Brain pericyte (primary cell): ENCODE measurements at regions not wholly inside any gene's neighbourhood (a gene's known extent, or its start where the extent isn't known, plus 50 kb on each side); places are given as distances from the start of the nearest gene placed in this dataset.

Source experiments
- DNase-seq: peaks from one replicate; pipeline ENCODE4 v3.0.0-alpha.2; 2012; ENCODE audit warnings: low read depth, low spot score

GRCh38 chr13:44212633-44213396, 160.8 kb upstream of the SERP2 start:
- DNase-seq, result no peak

- DNase-seq, result no peak
These were observed 155.0 kb upstream of the SERP2 start for GRCh38 chr13:44218501-44219240.

GRCh38 chr13:44219577-44220548, 153.8 kb upstream of the SERP2 start:
- no peak for DNase-seq

- no peak for DNase-seq
These were observed 152.7 kb upstream of the SERP2 start for GRCh38 chr13:44220948-44221347.

DNA sequence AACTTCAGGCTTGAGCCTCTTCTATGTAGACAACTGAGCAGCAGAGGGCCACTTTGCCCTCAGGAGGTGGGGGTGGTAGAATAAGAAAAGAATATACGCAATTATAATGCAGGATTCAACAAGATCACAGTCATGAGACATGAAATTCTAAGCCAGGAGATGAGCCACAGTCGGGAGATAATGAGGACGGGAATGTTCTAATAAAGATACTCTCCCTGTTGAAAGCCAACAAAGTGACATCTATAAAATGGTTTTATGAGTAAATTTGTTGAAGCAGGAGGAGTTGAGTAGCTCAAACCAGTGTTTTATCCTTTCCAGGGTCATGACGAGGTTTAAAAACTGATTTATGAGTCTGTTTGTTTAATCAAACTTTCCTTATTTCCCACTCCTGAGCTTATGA, 152.0 kb upstream of the SERP2 start:
- no peak for DNase-seq

- no peak for DNase-seq
These were observed 149.7 kb upstream of the SERP2 start for GRCh38 chr13:44223770-44224444.

DNA sequence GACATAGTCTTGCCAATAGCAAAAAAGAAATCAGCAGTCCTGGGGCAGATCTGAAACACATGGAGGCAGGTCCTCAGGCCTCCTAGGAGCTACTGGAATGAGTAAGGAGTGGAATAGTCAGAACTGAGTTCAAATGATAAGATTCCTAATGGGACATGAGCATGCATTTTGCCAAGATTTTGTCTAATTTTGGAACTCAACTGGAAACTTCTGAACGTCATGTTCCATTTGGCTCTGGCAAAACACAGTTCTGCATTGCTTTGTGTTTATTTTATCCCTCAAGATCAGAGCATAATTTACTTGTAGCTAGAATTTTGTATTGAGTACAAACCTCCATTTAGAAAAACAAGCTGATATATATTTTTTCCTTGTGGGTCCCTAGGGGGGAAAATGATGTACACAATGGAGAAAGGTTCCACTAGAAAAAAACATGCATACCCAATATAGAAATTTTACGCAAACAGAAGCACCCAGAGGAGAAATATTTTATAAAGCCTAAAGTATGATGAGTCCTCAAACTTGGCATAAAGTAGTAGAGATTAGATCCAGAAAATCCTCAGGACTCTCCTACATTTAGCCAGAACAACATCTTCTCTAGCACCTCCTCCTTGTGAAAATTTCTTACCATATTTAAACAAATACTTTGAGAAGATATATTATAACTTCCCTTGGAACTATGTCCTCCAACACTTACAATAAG, 149.0 kb upstream of the SERP2 start:
- DNase-seq, result no peak

DNA sequence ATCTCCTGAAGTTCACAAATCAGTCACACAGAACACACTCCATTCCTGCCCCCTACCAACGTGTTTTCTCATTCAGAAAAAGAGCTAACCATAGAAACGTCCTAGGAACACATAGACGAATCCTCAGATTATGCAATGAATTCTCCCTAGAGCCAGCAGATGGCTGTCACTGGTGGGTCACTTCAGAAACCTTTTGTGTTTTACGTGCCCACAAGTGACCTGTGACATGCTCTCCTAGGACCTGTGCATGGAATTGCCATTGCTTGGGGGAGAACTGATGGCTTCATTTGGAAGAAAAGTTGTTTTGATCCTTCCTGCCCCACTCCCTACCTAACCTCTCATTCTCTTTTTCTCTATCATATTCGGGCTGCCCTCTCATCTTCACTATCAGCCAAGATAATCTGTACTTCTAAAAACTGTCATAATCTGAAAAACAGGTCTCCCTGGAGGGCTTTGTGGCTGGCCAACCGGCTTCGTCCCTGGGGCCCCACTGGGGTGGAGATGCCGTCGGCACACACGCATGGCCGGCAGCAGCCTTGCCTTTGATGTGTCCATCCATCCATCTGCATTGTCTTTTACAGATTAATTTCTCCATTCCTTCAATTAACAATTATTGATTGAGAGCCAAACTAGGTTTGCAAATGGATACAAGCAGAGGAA, 144.1 kb upstream of the SERP2 start:
- DNase-seq, result no peak

GRCh38 chr13:44230071-44230470, 143.6 kb upstream of the SERP2 start:
- DNase-seq, result no peak

- DNase-seq, result no peak
These were observed 142.9 kb upstream of the SERP2 start for GRCh38 chr13:44230736-44231135.

DNA sequence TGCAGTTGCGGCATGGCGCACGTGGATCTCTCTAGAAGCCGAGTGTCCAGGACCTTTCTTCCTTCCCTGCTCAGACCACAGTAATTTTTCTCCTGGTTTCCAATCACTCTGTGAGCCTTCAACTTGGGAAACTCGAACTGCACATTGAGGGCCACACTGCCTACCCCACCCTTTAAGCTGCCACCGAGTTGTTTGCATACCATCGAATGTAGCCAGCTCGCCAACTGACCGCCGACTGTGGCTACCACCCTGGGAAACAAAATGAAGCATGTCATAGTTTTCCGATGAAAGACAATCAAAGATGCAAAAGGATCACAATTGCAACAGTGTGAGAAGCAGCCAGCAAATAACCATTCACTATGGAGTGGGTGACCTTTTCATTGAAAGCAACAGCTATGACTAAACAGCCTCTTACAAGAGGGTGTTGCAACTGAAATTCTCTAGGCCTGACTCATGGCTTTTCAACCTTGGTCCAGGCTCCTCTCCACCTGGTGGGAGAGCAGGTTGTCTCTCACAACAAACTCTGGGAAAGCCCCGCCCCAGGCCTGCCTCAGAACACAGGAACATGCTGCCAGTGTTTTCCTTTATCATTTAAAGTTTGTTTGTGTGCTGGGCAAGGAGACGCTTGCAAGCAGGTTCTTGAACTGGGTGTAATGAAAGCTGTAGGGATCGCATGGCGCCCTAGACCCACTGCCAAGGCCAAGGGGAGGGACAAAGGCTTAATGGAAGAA, 141.7 kb upstream of the SERP2 start:
- DNase-seq, result no peak

DNA sequence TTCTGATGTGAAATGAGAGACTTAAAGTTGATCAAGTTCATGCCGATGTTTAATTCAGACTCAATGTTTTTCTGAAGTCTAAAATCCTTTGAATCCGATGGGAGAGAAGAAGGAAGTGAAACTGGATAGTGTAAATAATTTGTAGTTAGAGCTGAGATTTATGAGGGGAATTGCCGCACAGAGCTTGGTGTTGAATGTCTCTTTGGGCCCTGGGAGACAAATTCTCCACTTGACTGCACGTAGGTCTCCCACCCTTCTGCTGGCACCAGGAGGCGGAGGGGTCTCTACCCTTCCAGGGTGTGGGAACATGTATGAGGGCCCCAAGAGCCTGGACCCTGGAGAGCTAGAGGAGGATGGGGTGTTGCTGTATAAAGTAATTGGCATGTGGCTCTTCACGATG, 140.8 kb upstream of the SERP2 start:
- no peak for DNase-seq

DNA sequence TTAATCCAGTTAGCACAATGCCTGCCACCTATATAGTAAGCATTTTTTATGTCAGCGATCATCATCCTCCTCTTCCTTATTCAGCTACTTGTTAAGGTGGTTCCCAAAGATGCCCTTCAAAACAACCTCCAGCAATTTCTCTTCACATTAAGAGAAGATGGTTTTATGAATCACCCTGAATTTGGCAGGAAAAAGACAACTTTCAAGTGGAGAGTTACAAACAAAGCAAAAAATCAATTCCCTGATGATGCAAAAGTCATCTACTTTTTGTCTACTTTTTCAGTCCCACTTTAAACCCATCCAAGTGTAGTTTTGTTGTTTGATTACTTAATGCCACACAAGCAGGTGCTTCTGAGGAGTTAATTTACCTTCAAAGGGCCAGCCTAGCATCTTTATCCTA, 139.1 kb upstream of the SERP2 start:
- DNase-seq, result no peak

DNA sequence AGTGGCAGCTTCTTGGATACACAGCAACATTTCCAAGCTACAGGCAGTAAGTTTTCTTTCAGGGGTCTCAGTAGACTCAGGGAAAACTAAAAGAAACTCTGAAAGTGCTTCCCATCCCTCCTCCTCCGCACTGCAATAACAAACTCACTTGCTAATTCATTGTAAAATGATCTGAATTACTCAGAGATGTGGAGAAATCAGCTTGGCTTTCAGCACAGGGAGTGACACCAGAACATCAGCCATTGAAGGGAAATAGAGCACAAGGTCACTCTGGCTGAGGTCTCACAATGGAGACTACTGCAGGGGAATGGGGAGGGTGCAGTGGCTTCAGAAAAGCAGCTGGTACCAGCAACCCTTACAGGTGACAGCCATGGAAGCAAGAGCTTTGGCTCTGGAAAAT, 137.3 kb upstream of the SERP2 start:
- no peak for DNase-seq

GRCh38 chr13:44236801-44237207, 136.8 kb upstream of the SERP2 start:
- DNase-seq, result no peak

DNA sequence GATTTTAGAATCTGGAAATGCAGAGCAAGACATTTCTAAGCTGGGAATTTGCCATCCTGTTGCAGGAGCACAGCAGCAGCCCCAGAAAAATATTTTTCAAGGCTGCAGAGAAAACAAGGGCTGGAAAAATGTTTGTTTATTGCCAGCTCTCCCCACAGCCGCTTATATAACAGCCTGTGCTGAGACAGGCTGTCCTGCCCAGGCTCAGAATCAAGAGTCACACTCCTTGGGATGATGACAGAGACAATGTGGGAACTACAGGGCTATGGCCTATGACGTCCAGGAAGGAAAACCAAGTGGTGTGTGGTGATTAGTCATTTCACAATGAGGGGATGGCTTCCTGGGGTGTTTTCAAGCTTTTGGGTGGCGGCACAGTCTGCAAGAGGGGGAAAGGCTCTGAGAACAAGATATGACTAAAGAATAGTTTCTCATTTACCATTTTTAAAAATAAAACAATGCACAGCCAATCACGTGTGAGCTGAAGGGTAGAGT, 136.3 kb upstream of the SERP2 start:
- DNase-seq, result peak; percentile 84

- no peak for DNase-seq
These were observed 135.7 kb upstream of the SERP2 start for GRCh38 chr13:44237881-44238421.

- no peak for DNase-seq
These were observed 132.9 kb upstream of the SERP2 start for GRCh38 chr13:44240611-44241145.

DNA sequence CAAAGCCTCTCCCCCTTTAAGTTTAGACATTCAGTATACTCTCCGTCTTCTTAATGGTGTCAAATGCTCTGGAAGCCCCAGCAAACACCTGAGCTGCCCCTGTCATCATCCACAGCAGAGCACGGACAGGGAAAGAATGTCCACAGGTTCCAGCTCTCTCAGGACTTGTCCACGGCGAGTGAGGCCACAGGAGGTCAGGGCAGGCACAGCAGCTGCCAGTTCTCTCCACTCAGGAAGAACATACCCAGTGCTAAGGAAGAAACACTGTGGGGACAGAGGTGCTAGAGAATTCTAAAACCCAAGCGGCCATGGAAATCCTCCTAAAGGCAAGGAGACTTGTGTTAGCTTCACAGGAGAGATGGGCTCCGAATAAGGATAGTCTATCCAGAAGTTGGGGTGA, 132.0 kb upstream of the SERP2 start:
- DNase-seq, result no peak
